Hematopoietic multipotent progenitor cell treated with erythropoietin and hydrocortisone succinate and interleukin-3 and kit ligand, for 17 days (in vitro differentiated cells): ENCODE measurements at regions not wholly inside any gene's neighbourhood (a gene's known extent, or its start where the extent isn't known, plus 50 kb on each side); places are given as distances from the start of the nearest gene placed in this dataset.
"Not testable (repeated sequence)": the region's sequence is repeated elsewhere in the genome, so short reads cannot be mapped to it uniquely, and the experiment has no call there.

Source experiments
- DNase-seq: peaks from one replicate; pipeline ENCODE4 v3.0.0-alpha.2; 2015; ENCODE audit warnings: low spot score

- no peak for DNase-seq
These were observed 132.1 kb upstream of the SETBP1 start for GRCh38 chr18:44548291-44549221.

GRCh38 chr18:44552706-44553105, 128.0 kb upstream of the SETBP1 start:
- no peak for DNase-seq

- DNase-seq, result no peak
These were observed 124.4 kb upstream of the SETBP1 start for GRCh38 chr18:44556296-44556695.

- DNase-seq, result no peak
These were observed 123.0 kb upstream of the SETBP1 start for GRCh38 chr18:44557616-44558151.

GRCh38 chr18:44558767-44559166, 121.9 kb upstream of the SETBP1 start:
- DNase-seq, result no peak

GRCh38 chr18:44562986-44563385, 117.7 kb upstream of the SETBP1 start:
- no peak for DNase-seq

- no peak for DNase-seq
These were observed 115.8 kb upstream of the SETBP1 start for GRCh38 chr18:44564922-44565321.

GRCh38 chr18:44568342-44568741, 112.3 kb upstream of the SETBP1 start:
- no peak for DNase-seq

GRCh38 chr18:44568986-44569385, 111.7 kb upstream of the SETBP1 start:
- DNase-seq, result no peak

GRCh38 chr18:44569391-44570055, 111.2 kb upstream of the SETBP1 start:
- DNase-seq, result no peak

- DNase-seq, result no peak
These were observed 101.5 kb upstream of the SETBP1 start for GRCh38 chr18:44579028-44579702.

GRCh38 chr18:44579745-44580144, 100.9 kb upstream of the SETBP1 start:
- no peak for DNase-seq

GRCh38 chr18:44580159-44580558, 100.5 kb upstream of the SETBP1 start:
- no peak for DNase-seq

- not testable (repeated sequence) for DNase-seq
These were observed 99.9 kb upstream of the SETBP1 start for GRCh38 chr18:44580782-44581181.

- no peak for DNase-seq
These were observed 98.2 kb upstream of the SETBP1 start for GRCh38 chr18:44582456-44582855.

- DNase-seq, result no peak
These were observed 95.8 kb upstream of the SETBP1 start for GRCh38 chr18:44584900-44585299.

GRCh38 chr18:44586782-44587524, 93.7 kb upstream of the SETBP1 start:
- no peak for DNase-seq

GRCh38 chr18:44588508-44588907, 92.2 kb upstream of the SETBP1 start:
- DNase-seq, result no peak

- DNase-seq, result no peak
These were observed 90.9 kb upstream of the SETBP1 start for GRCh38 chr18:44589693-44590355.

- DNase-seq, result no peak
These were observed 89.6 kb upstream of the SETBP1 start for GRCh38 chr18:44590956-44591670.

GRCh38 chr18:44592639-44593038, 88.0 kb upstream of the SETBP1 start:
- DNase-seq, result no peak
